HepG2 (cell line): ENCODE measurements at regions not wholly inside any gene's neighbourhood (a gene's known extent, or its start where the extent isn't known, plus 50 kb on each side); places are given as distances from the start of the nearest gene placed in this dataset.

Experiments used
- ATAC-seq: fragments of 200-7000 bp; cut with Tn5 transposase; 3 replicates; pipeline ENCODE4 v1.9.1; 2020; ENCODE audit warnings: mild to moderate bottlenecking, moderate library complexity
- BruUV-seq: library from RNA; stranded (reverse); fragments of 400-500 nt; replicated peaks from 2 replicates; lab custom pipeline; 2021; lab: Mats Ljungman, UMichigan
- CTCF ChIA-PET: fragments of 300-600 bp; formaldehyde crosslinking; extraction: SDS; loops from one replicate; lab custom pipeline; 2021; ENCODE audit warnings: low total read pairs, inconsistent platforms, low intra/inter-chr PET ratio; lab: Yijun Ruan, JAX
- POLR2A ChIA-PET: fragments of 350-600 bp; sonication (Branson Sonifier 250); formaldehyde crosslinking; loops from one replicate; lab custom pipeline; 2020; ENCODE audit warnings: antibody characterized with exemption, inconsistent platforms; lab: Yijun Ruan, JAX
- DNase-seq: peaks from one replicate; pipeline ENCODE4 v3.0.0-alpha.2; 2015; ENCODE audit warnings: low spot score
- FAIRE-seq: peaks from 3 replicates; lab custom pipeline; 2011; peaks lifted over from hg19 to GRCh38; lab: Jason Lieb, UNC
- H2AFZ ChIP-seq: one replicate; pipeline ENCODE4 v1.6.1; 2011; ENCODE audit warnings: low read length, inconsistent platforms
- H3K27ac ChIP-seq: fragments of 300-600 bp; 3 replicates; pipeline ENCODE4 v1.8.0; 2011; ENCODE audit warnings: mixed run types, mild to moderate bottlenecking, mixed read lengths, low read length, inconsistent platforms; ENCODE audit not compliant: insufficient read depth; ENCODE audit errors: extremely low read length
- H3K27me3 ChIP-seq, 2 experiments: fragments of 200-600 bp in 1 of 2; 2 replicates in 1 of 2; 3 replicates in 1 of 2; pipeline versions ENCODE4 v1.6.0 to v1.8.0; 2011; ENCODE audit warnings: low read length in 2 of 2, mild to moderate bottlenecking in 2 of 2, moderate library complexity in 2 of 2, inconsistent platforms in 1 of 2; ENCODE audit not compliant: insufficient read depth in 2 of 2, control insufficient read depth in 1 of 2
- H3K36me3 ChIP-seq, 2 experiments: fragments of 200-600 bp in 1 of 2; replicated peaks in 1 of 2; 2 replicates in 1 of 2; 3 replicates in 1 of 2; pipeline versions ENCODE4 v1.5.1 to v1.8.0; 2011; ENCODE audit warnings: low read length in 2 of 2, inconsistent platforms in 1 of 2; ENCODE audit not compliant: insufficient read depth in 2 of 2, control insufficient read depth in 1 of 2
- H3K4me1 ChIP-seq: 2 replicates; pipeline ENCODE4 v1.5.1; 2012; ENCODE audit warnings: low read length, inconsistent platforms; ENCODE audit not compliant: insufficient read depth
- H3K4me2 ChIP-seq: 2 replicates; pipeline ENCODE4 v1.6.0; 2011; ENCODE audit warnings: low read depth, low read length, inconsistent platforms
- H3K4me3 ChIP-seq, 3 experiments: fragments of 200-600 bp in 1 of 3; sonication (generic), shearing (Covaris generic) in 1 of 3; replicated peaks in 1 of 3; 2 replicates each; pipeline ENCODE4 v1.5.1; 2011 to 2016; ENCODE audit warnings: low read length in 3 of 3, inconsistent platforms in 2 of 3, low read depth in 2 of 3, mild to moderate bottlenecking in 2 of 3, control low read depth in 1 of 3, mixed read lengths in 1 of 3; ENCODE audit not compliant: insufficient read depth in 1 of 3
- H3K79me2 ChIP-seq: one replicate; pipeline ENCODE4 v1.6.1; 2011; ENCODE audit warnings: low read length, inconsistent platforms; ENCODE audit not compliant: insufficient read depth
- H3K9ac ChIP-seq: 2 replicates; pipeline ENCODE4 v1.6.0; 2011; ENCODE audit warnings: mild to moderate bottlenecking, low read depth, low read length, inconsistent platforms; ENCODE audit not compliant: insufficient read depth
- H3K9me3 ChIP-seq: 2 replicates; pipeline ENCODE4 v1.5.1; 2012; ENCODE audit warnings: mild to moderate bottlenecking, low read length
- H4K20me1 ChIP-seq: 2 replicates; pipeline ENCODE4 v1.6.0; 2011; ENCODE audit warnings: inconsistent platforms, mild to moderate bottlenecking, low read length, moderate library complexity; ENCODE audit not compliant: insufficient read depth
- KLF6 ChIP-seq: IDR thresholded peaks from 2 replicates; pipeline ENCODE4 v1.8.0; 2016; ENCODE audit warnings: missing biosample characterization, missing genetic modification reagents
- MAFK ChIP-seq, 2 experiments: IDR thresholded peaks in 1 of 2; conservative IDR thresholded peaks in 1 of 2; 2 replicates each; pipeline ENCODE4 v1.6.1; 2011; ENCODE audit warnings: improper control_type of control experiment in 2 of 2, low read length in 2 of 2
- PPARG ChIP-seq: conservative IDR thresholded peaks from 2 replicates; pipeline ENCODE4 v1.6.1; 2016; ENCODE audit warnings: missing biosample characterization, missing genetic modification reagents
- THAP9 ChIP-seq: sonication (generic); formaldehyde crosslinking; IDR thresholded peaks from 2 replicates; pipeline ENCODE4; 2020; ENCODE audit warnings: missing genetic modification reagents, mild to moderate bottlenecking, borderline replicate concordance
- WGBS: methylation state at CpG from one replicate; pipeline ENCODE4 v1.1.6; 2017; ENCODE audit warnings: low lambda C conversion rate; 5-methylcytosine and 5-hydroxymethylcytosine counted together
- in situ Hi-C: cut with HindIII; loops from 2 replicates; pipeline ENCODE4 v1.10.0; 2017; ENCODE audit warnings: low pct_unique_long_range_greater_than_20kb; ENCODE audit not compliant: extremely low pct_ligation_motif_present
- intact Hi-C: fragments of 100-400 bp; cut with micrococcal nuclease; formaldehyde crosslinking; loops from one replicate; pipeline ENCODE4 v1.10.0; 2022; ENCODE audit not compliant: unreplicated experiment
- TF ChIP-seq, protein P1 (sequence below): IDR thresholded peaks from 2 replicates; pipeline ENCODE4 v1.6.1; 2016; ENCODE audit warnings: missing genetic modification reagents, missing compliant biosample characterization

GRCh38 chr1:227392984-227393764, 74.9 kb upstream of the CDC42BPA start:
- in situ Hi-C loops (no loop called here), intact Hi-C loops (no loop called here)
- Histone ChIP-seq H3K36me3 (no peaks in the 10 kb centered on the region), H3K4me3 (no peak overlapping the region), H3K9ac (no peak overlapping the region), H3K4me1 (peaks cover 10% of the 10 kb centered on the region; the same call in 1 of the 2 replicates), H3K79me2 (no peaks in the 10 kb centered on the region), H3K27ac (no peak overlapping the region), H3K9me3 (no peaks in the 10 kb centered on the region), H3K4me2 (no peak overlapping the region), H4K20me1 (no peaks in the 10 kb centered on the region), H3K27me3 (no peaks in the 10 kb centered on the region), H2AFZ (no peak overlapping the region)
- FAIRE-seq (no peak), DNase-seq (no peak), ATAC-seq (no peak)
- WGBS, result 3% methylated on average over 3 of the region's 3 CpGs
- POLR2A ChIA-PET, result no interaction called here
- TF ChIP-seq KLF6 (CRISPR knock-in tag) (no peak), THAP9 (CRISPR knock-in tag) (no peak), PPARG (CRISPR knock-in tag) (no peak)
- no TSS peak for BruUV-seq
- CTCF ChIA-PET, result no interaction called here

GRCh38 chr1:227391879-227392278, 73.6 kb upstream of the CDC42BPA start:
- no peak overlapping the region for H3K4me2 ChIP-seq
- in situ Hi-C loops (no loop called here), intact Hi-C loops (no loop called here)
- no peak for FAIRE-seq
- H4K20me1 ChIP-seq, result no peaks in the 10 kb centered on the region
- H3K9me3 ChIP-seq, result no peaks in the 10 kb centered on the region
- BruUV-seq, result no TSS peak
- CTCF ChIA-PET, result no interaction called here
- no peaks in the 10 kb centered on the region for H3K36me3 ChIP-seq
- no peak overlapping the region for H3K4me3 ChIP-seq
- TF ChIP-seq MAFK (conservative IDR thresholded peaks at IDR 0.05 in 1 of 2, IDR thresholded peaks at IDR 0.05 in 1 of 2; ENCODE audit: low read length in 2 of 2), result peak in 1 of 2 experiments; percentile 21; a peak in 1 of 4 replicates
- TF ChIP-seq, protein P1, sequence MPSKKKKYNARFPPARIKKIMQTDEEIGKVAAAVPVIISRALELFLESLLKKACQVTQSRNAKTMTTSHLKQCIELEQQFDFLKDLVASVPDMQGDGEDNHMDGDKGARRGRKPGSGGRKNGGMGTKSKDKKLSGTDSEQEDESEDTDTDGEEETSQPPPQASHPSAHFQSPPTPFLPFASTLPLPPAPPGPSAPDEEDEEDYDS, result no peak
- DNase-seq, result no peak
- no peaks in the 10 kb centered on the region for H3K79me2 ChIP-seq
- POLR2A ChIA-PET, result no interaction called here
- WGBS, result 42% methylated on average over 4 of the region's 4 CpGs
- no peak overlapping the region for H3K9ac ChIP-seq
- no peak for ATAC-seq
- no peaks in the 10 kb centered on the region for H3K27me3 ChIP-seq
- H3K27ac ChIP-seq, result no peak overlapping the region
- no peak overlapping the region for H2AFZ ChIP-seq
- peaks cover 8% of the 10 kb centered on the region; the same call in 1 of the 2 replicates for H3K4me1 ChIP-seq
